ENCODE measurements at regions not wholly inside any gene's neighbourhood (a gene's known extent, or its start where the extent isn't known, plus 50 kb on each side); places are given as distances from the start of the nearest gene placed in this dataset.

DNA sequence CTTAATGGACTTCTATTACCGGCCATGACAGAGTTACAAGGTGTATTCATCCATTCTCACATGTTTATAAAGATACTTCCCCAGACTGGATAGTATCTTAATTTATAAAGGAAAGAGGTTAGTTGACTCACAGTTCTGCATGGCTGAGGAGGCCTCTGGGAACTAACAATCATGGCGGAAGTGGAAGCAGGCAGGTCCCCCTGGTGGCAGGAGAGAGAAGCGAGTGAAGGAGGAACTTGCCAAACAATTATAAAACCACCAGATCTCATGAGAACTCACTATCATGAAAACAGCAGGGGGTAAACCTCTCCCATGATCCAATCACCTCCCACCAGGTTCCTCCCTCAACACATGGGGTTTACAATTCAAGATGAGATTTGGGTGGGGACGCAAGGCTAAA is 170.0 kb upstream of the PDGFD start:
- H3K4me1 ChIP-seq (ENCODE audit: insufficient read depth, low read length), result no peaks in the 10 kb centered on the region
- H2AFZ ChIP-seq (ENCODE audit: low read length), result no peak overlapping the region
- ATAC-seq, result no peak
- H3K4me2 ChIP-seq (ENCODE audit: low read depth, low read length), result no peak overlapping the region
- H3K9ac ChIP-seq (ENCODE audit: insufficient read depth, low read depth, low read length), result no peak overlapping the region
- H3K36me3 ChIP-seq (replicated peaks in 1 of 2; ENCODE audit: control insufficient read depth in 1 of 2, insufficient read depth in 2 of 2, low read length in 2 of 2), result no peaks in the 10 kb centered on the region
- FAIRE-seq, result no peak
- in situ Hi-C loops (cut with HindIII; ENCODE audit: extremely low pct_ligation_motif_present, low pct_unique_long_range_greater_than_20kb) (no loop called here), intact Hi-C loops (cut with micrococcal nuclease; ENCODE audit: unreplicated experiment) (no loop called here)
- no TSS peak for BruUV-seq (replicated peaks)
- H4K20me1 ChIP-seq (ENCODE audit: insufficient read depth, low read length), result no peaks in the 10 kb centered on the region
- DNase-seq (ENCODE audit: low spot score), result peak; percentile 7
- H3K79me2 ChIP-seq (ENCODE audit: insufficient read depth, low read length), result no peaks in the 10 kb centered on the region
- no peak overlapping the region for H3K4me3 ChIP-seq (replicated peaks in 1 of 3; ENCODE audit: insufficient read depth in 1 of 3, low read depth in 2 of 3, low read length in 3 of 3)
- no peak overlapping the region for H3K27ac ChIP-seq (ENCODE audit: extremely low read length, insufficient read depth, low read length)
- CTCF ChIA-PET (ENCODE audit: low intra/inter-chr PET ratio, low total read pairs), result no interaction called here
- no peaks in the 10 kb centered on the region for H3K9me3 ChIP-seq (ENCODE audit: low read length)
- POLR2A ChIA-PET, result no interaction called here
- WGBS (ENCODE audit: low lambda C conversion rate), result 34% methylated on average over 4 of the region's 4 CpGs
- H3K27me3 ChIP-seq (ENCODE audit: control insufficient read depth in 1 of 2, insufficient read depth in 2 of 2, low read length in 2 of 2), result no peaks in the 10 kb centered on the region
- no peak for TF ChIP-seq ZNF850 (CRISPR knock-in tag; conservative IDR thresholded peaks at IDR 0.05)
- TF ChIP-seq HMG20A (CRISPR knock-in tag; IDR thresholded peaks at IDR 0.05; ENCODE audit: borderline replicate concordance), result no peak
- no peak for TF ChIP-seq ARNT2 (CRISPR knock-in tag; IDR thresholded peaks at IDR 0.05; ENCODE audit: low read depth)
- TF ChIP-seq ZNF496 (CRISPR knock-in tag; IDR thresholded peaks at IDR 0.05; ENCODE audit: insufficient replicate concordance), result no peak
- TF ChIP-seq ZNF318 (CRISPR knock-in tag; IDR thresholded peaks at IDR 0.05), result no peak
- TF ChIP-seq, protein P1, sequence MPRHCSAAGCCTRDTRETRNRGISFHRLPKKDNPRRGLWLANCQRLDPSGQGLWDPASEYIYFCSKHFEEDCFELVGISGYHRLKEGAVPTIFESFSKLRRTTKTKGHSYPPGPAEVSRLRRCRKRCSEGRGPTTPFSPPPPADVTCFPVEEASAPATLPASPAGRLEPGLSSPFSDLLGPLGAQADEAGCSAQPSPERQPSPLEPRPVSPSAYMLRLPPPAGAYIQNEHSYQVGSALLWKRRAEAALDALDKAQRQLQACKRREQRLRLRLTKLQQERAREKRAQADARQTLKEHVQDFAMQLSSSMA (CRISPR knock-in tag; IDR thresholded peaks at IDR 0.05), result no peak
- TF ChIP-seq, protein P2, sequence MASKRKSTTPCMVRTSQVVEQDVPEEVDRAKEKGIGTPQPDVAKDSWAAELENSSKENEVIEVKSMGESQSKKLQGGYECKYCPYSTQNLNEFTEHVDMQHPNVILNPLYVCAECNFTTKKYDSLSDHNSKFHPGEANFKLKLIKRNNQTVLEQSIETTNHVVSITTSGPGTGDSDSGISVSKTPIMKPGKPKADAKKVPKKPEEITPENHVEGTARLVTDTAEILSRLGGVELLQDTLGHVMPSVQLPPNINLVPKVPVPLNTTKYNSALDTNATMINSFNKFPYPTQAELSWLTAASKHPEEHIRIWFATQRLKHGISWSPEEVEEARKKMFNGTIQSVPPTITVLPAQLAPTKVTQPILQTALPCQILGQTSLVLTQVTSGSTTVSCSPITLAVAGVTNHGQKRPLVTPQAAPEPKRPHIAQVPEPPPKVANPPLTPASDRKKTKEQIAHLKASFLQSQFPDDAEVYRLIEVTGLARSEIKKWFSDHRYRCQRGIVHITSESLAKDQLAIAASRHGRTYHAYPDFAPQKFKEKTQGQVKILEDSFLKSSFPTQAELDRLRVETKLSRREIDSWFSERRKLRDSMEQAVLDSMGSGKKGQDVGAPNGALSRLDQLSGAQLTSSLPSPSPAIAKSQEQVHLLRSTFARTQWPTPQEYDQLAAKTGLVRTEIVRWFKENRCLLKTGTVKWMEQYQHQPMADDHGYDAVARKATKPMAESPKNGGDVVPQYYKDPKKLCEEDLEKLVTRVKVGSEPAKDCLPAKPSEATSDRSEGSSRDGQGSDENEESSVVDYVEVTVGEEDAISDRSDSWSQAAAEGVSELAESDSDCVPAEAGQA (IDR thresholded peaks at IDR 0.05; ENCODE audit: low read depth), result no peak
- TF ChIP-seq, protein P2 (CRISPR knock-in tag; IDR thresholded peaks at IDR 0.05; ENCODE audit: borderline replicate concordance), result no peak
- no peak for TF ChIP-seq CREB1 (IDR thresholded peaks at IDR 0.05)
- TF ChIP-seq CREB1 (CRISPR knock-in tag; IDR thresholded peaks at IDR 0.05), result no peak
